HEK293 (cell line): ENCODE measurements at regions not wholly inside any gene's neighbourhood (a gene's known extent, or its start where the extent isn't known, plus 50 kb on each side); places are given as distances from the start of the nearest gene placed in this dataset.

ENCODE experiments used
- CTCF ChIA-PET: fragments of 350-600 bp; formaldehyde crosslinking; extraction: SDS; loops from one replicate; lab custom pipeline; 2021; ENCODE audit warnings: antibody characterized with exemption; lab: Yijun Ruan, JAX
- POLR2A ChIA-PET: fragments of 300-600 bp; formaldehyde crosslinking; extraction: SDS; loops from one replicate; lab custom pipeline; 2020; ENCODE audit warnings: antibody characterized with exemption, inconsistent platforms; lab: Yijun Ruan, JAX
- H3K27ac ChIP-seq: fragments of 200-500 bp; sonication (Bioruptor generic); 2 replicates; pipeline ENCODE4 v1.5.1; 2014; ENCODE audit warnings: low read depth, low read length, control low read depth, inconsistent platforms; ENCODE audit errors: extremely low read depth
- H3K36me3 ChIP-seq, 2 experiments: fragments of 200-500 bp in 1 of 2; sonication (Bioruptor generic) in 1 of 2; 1 replicate in 1 of 2; 2 replicates in 1 of 2; pipeline ENCODE4 v1.5.1; 2014 to 2017; ENCODE audit warnings: inconsistent platforms in 2 of 2, low read length in 2 of 2; ENCODE audit not compliant: control insufficient read depth in 2 of 2, insufficient read depth in 1 of 2
- H3K4me1 ChIP-seq: fragments of 200-500 bp; sonication (Bioruptor generic); 2 replicates; pipeline ENCODE4 v1.5.1; 2014; ENCODE audit warnings: mild to moderate bottlenecking, low read length, inconsistent platforms; ENCODE audit not compliant: control insufficient read depth, insufficient read depth
- H3K4me3 ChIP-seq: 2 replicates; pipeline ENCODE4 v1.5.1; 2011; ENCODE audit warnings: low read depth, mild to moderate bottlenecking, control low read depth, low read length, moderate library complexity
- H3K9me3 ChIP-seq: fragments of 200-500 bp; sonication (Bioruptor generic); 2 replicates; pipeline ENCODE4 v1.5.1; 2014; ENCODE audit warnings: low read depth, low read length, inconsistent platforms; ENCODE audit not compliant: control insufficient read depth, insufficient read depth
- CTCF ChIP-seq: fragments of 450-650 bp; formaldehyde crosslinking; IDR thresholded peaks from 2 replicates; pipeline ENCODE4 v1.5.1; 2016; ENCODE audit warnings: missing biosample characterization, missing genetic modification characterization
- EGR2 ChIP-seq: fragments of 450-650 bp; formaldehyde crosslinking; IDR thresholded peaks from 2 replicates; pipeline ENCODE4 v1.5.1; 2016; ENCODE audit warnings: low read depth, missing biosample characterization, missing genetic modification characterization
- MZF1 ChIP-seq: fragments of 450-650 bp; formaldehyde crosslinking; IDR thresholded peaks from 2 replicates; pipeline ENCODE4 v1.5.1; 2017; ENCODE audit warnings: missing biosample characterization, missing genetic modification characterization, borderline replicate concordance
- PBX3 ChIP-seq: sonication (generic); formaldehyde crosslinking; IDR thresholded peaks from 2 replicates; pipeline ENCODE4 v1.8.1; 2022; ENCODE audit warnings: mild to moderate bottlenecking, moderate library complexity, missing genetic modification reagents
- ZNF10 ChIP-seq: fragments of 450-650 bp; formaldehyde crosslinking; IDR thresholded peaks from 2 replicates; pipeline ENCODE4 v1.5.1; 2017; ENCODE audit warnings: missing biosample characterization, missing genetic modification characterization
- ZNF18 ChIP-seq: fragments of 450-650 bp; formaldehyde crosslinking; IDR thresholded peaks from 2 replicates; pipeline ENCODE4 v1.5.1; 2016; ENCODE audit warnings: missing biosample characterization, missing genetic modification characterization
- ZNF202 ChIP-seq: fragments of 450-650 bp; formaldehyde crosslinking; IDR thresholded peaks from 2 replicates; pipeline ENCODE4 v1.5.1; 2016; ENCODE audit warnings: missing biosample characterization, missing genetic modification characterization, borderline replicate concordance
- ZNF239 ChIP-seq: fragments of 450-650 bp; formaldehyde crosslinking; IDR thresholded peaks from 2 replicates; pipeline ENCODE4 v1.5.1; 2016; ENCODE audit warnings: missing biosample characterization, missing genetic modification characterization
- ZNF335 ChIP-seq: fragments of 450-650 bp; formaldehyde crosslinking; conservative IDR thresholded peaks from 2 replicates; pipeline ENCODE4 v1.5.1; 2016; ENCODE audit warnings: missing biosample characterization, missing genetic modification characterization
- ZNF341 ChIP-seq: fragments of 450-650 bp; formaldehyde crosslinking; IDR thresholded peaks from 2 replicates; pipeline ENCODE4; 2016; ENCODE audit warnings: low read depth, missing biosample characterization, missing genetic modification characterization
- ZNF449 ChIP-seq: fragments of 450-650 bp; formaldehyde crosslinking; IDR thresholded peaks from 2 replicates; pipeline ENCODE4 v1.5.1; 2017; ENCODE audit warnings: missing biosample characterization, mild to moderate bottlenecking, missing genetic modification characterization, moderate library complexity
- ZNF560 ChIP-seq: fragments of 450-650 bp; formaldehyde crosslinking; IDR thresholded peaks from 2 replicates; pipeline ENCODE4 v1.5.1; 2017; ENCODE audit warnings: missing biosample characterization, missing genetic modification characterization, borderline replicate concordance
- ZNF639 ChIP-seq: fragments of 450-650 bp; formaldehyde crosslinking; IDR thresholded peaks from 2 replicates; pipeline ENCODE4 v1.5.1; 2016; ENCODE audit warnings: missing biosample characterization, missing genetic modification characterization
- ZNF660 ChIP-seq: fragments of 450-650 bp; IDR thresholded peaks from 2 replicates; pipeline ENCODE4 v1.5.1; 2018; ENCODE audit warnings: missing biosample characterization, mild to moderate bottlenecking, missing genetic modification characterization
- ZNF664 ChIP-seq: fragments of 450-650 bp; formaldehyde crosslinking; IDR thresholded peaks from 2 replicates; pipeline ENCODE4 v1.5.1; 2016; ENCODE audit warnings: missing biosample characterization, missing genetic modification characterization
- ZNF777 ChIP-seq: fragments of 450-650 bp; formaldehyde crosslinking; IDR thresholded peaks from 2 replicates; pipeline ENCODE4 v1.5.1; 2017; ENCODE audit warnings: missing biosample characterization, missing genetic modification characterization, borderline replicate concordance

GRCh38 chr4:162911349-162911748 lies 255.3 kb downstream of the NAF1 start:
- Histone ChIP-seq H3K36me3 (no peaks in the 10 kb centered on the region), H3K4me3 (no peak overlapping the region), H3K9me3 (no peaks in the 10 kb centered on the region), H3K4me1 (no peaks in the 10 kb centered on the region), H3K27ac (no peak overlapping the region)
- ChIA-PET POLR2A (no interaction called here), CTCF (no interaction called here)
- no peak for TF ChIP-seq ZNF202 (tag by site-specific recombination)
- TF ChIP-seq ZNF335 (tag by site-specific recombination), result 0 out of 2 replicates have a peak, but pooled peaks have one; percentile 22

- no peak overlapping the region for H3K4me3 ChIP-seq
- no peak overlapping the region for H3K27ac ChIP-seq
- ChIA-PET CTCF (no interaction called here), POLR2A (no interaction called here)
- TF ChIP-seq ZNF664, result no peak
- TF ChIP-seq ZNF660, result no peak
- TF ChIP-seq CTCF (tag by site-specific recombination), result no peak
- TF ChIP-seq ZNF639 (tag by site-specific recombination), result no peak
- no peak for TF ChIP-seq ZNF10 (tag by site-specific recombination)
- no peak for TF ChIP-seq ZNF18
- no peak for TF ChIP-seq ZNF777 (tag by site-specific recombination)
- TF ChIP-seq ZNF449 (tag by site-specific recombination), result no peak
- no peak for TF ChIP-seq MZF1 (tag by site-specific recombination)
- TF ChIP-seq ZNF341, result no peak
- TF ChIP-seq ZNF560 (tag by site-specific recombination), result no peak
- TF ChIP-seq PBX3 (CRISPR knock-in tag), result no peak
- no peak for TF ChIP-seq EGR2 (tag by site-specific recombination)
- no peak for TF ChIP-seq ZNF239 (tag by site-specific recombination)
- H3K4me1 ChIP-seq, result no peaks in the 10 kb centered on the region
- no peaks in the 10 kb centered on the region for H3K9me3 ChIP-seq
- no peaks in the 10 kb centered on the region for H3K36me3 ChIP-seq
Observed at GRCh38 chr4:162909952-162910351, 256.7 kb downstream of the NAF1 start.
